HG02938 (cell line): ENCODE measurements at regions not wholly inside any gene's neighbourhood (a gene's known extent, or its start where the extent isn't known, plus 50 kb on each side); places are given as distances from the start of the nearest gene placed in this dataset.

Experiments used
- ATAC-seq: cut with Tn5 transposase; IDR thresholded peaks from one replicate; pipeline ENCODE4 v1.9.1; 2021; ENCODE audit warnings: mild to moderate bottlenecking, moderate library complexity; ENCODE audit not compliant: unreplicated experiment

- ATAC-seq, result no peak
These were observed 795.5 kb upstream of the GJE1 start for GRCh38 chr6:141337191-141337590.

- no peak for ATAC-seq
These were observed 797.0 kb upstream of the GJE1 start for GRCh38 chr6:141335477-141336273.

GRCh38 chr6:141326925-141327324 is 805.8 kb upstream of the GJE1 start:
- ATAC-seq, result no peak

- peak; percentile 59 for ATAC-seq
These were observed 806.3 kb upstream of the GJE1 start for GRCh38 chr6:141326426-141326825.

- no peak for ATAC-seq
These were observed 811.0 kb upstream of the GJE1 start for GRCh38 chr6:141321493-141322347.

GRCh38 chr6:141316236-141316635 is 816.5 kb upstream of the GJE1 start:
- ATAC-seq, result no peak

- no peak for ATAC-seq
These were observed 818.7 kb upstream of the GJE1 start for GRCh38 chr6:141313986-141314385.

- no peak for ATAC-seq
These were observed 823.4 kb upstream of the GJE1 start for GRCh38 chr6:141309295-141309694.

- ATAC-seq, result no peak
These were observed 825.3 kb upstream of the GJE1 start for GRCh38 chr6:141307309-141307998.

GRCh38 chr6:141303907-141304306 is 828.8 kb upstream of the GJE1 start:
- ATAC-seq, result no peak

- ATAC-seq, result no peak
These were observed 830.9 kb upstream of the GJE1 start for GRCh38 chr6:141301779-141302178.

GRCh38 chr6:141290941-141291721 is 841.6 kb upstream of the GJE1 start:
- no peak for ATAC-seq

GRCh38 chr6:141288947-141289346 is 843.8 kb upstream of the GJE1 start:
- no peak for ATAC-seq

- ATAC-seq, result no peak
These were observed 850.5 kb upstream of the GJE1 start for GRCh38 chr6:141282263-141282662.

- no peak for ATAC-seq
These were observed 863.0 kb upstream of the GJE1 start for GRCh38 chr6:141269684-141270083.

GRCh38 chr6:141267420-141267819 is 865.3 kb upstream of the GJE1 start:
- ATAC-seq, result no peak

- ATAC-seq, result no peak
These were observed 866.7 kb upstream of the GJE1 start for GRCh38 chr6:141265756-141266623.

- no peak for ATAC-seq
These were observed 868.6 kb upstream of the GJE1 start for GRCh38 chr6:141264101-141264500.

GRCh38 chr6:141261672-141262060 is 871.1 kb upstream of the GJE1 start:
- ATAC-seq, result no peak
